Activated CD8-positive, alpha-beta memory T cell treated with anti-CD3 and anti-CD28 coated beads, Interleukin-2, amount 50 U/mL, for 24 hours (primary cell): ENCODE measurements at regions not wholly inside any gene's neighbourhood (a gene's known extent, or its start where the extent isn't known, plus 50 kb on each side); places are given as distances from the start of the nearest gene placed in this dataset.

Experiments
- DNase-seq: peaks from one replicate; pipeline ENCODE4 v3.0.0-alpha.2; 2020; ENCODE audit errors: extremely low read depth

DNA sequence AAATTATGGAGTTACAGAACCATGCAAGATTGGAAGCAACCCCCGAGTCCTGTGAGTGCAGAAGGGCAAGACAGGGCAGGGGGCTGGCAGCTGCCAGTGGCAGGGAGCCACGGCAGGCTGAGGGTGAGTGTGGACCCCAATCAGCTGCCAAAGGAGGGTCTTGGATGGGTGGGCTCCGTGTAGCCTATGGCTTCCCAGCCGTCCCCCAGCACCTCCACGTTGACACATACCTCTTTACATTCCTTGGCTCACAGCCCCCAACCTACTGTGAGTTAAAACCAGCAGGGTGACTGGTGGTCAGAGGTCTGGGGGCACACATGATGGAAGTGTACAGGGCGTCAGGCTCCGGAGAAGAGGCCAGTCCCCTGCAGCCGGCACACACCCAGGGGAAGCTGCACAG, 60.9 kb upstream of the SALL3 start:
- no peak for DNase-seq

DNA sequence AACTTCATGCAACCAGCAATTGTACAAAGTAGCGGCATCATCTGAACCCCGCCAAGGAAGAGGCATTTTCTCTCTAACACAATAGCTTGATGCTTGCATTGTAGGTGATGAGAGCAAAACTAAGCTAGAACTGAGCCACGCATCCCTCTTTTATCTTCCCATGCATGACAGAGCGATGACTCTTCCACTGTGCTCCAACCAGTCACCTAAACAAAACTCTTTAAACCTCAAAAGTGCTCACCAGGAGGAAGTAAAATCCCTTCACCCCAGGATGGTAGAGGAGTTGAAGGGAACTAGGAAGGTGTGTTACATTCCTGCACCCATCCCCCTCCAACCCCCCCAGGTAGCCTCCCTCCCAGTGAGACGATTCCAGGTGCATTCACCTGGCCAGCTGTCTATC, 59.7 kb upstream of the SALL3 start:
- no peak for DNase-seq

DNA sequence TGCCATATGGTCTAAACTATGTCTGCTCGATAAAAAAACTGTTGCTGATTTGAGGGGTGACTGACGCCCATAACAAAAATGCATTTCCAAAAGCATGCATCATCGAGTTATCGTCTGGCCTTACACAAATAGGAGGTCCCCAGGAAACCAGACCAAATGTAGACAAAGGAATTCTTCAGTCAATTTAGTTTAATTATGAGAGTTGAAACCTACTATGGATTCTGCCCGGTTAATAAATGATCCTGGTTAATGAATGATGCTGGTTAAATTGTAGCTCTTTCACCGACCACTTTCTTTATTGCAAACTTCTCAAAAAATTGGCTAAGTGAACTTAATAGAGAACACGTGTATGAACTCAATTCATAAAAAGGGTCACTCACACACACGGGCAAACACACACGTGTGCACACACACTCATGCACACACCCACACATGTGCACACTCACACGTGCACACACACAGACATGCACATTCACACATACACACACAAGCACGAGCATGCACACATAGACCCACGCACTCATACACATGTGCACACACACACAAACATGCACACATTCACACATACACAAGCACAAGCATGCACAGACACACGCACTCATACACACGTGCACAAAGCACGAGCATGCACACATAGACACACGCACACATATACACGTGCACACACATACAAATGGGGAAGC, 59.0 kb upstream of the SALL3 start:
- no peak for DNase-seq

DNA sequence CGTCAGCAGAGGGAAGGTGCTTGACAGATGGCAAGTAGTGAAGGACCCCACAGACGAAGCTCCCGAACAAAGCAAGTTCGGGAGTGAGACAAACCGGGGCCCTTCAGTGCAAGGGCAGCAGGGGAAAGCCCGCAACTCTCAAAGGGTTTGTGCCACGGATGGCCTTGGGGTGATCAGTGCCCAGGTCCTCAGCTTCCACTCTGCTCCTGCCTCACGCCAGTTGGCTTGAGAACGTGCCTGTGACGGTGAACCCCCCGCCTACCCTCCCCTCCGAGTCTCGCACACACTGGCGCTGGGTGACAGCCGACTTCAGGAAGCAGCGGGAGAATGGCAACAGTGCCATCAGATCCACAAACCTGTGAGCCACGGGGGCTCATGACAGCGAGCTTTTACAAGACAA, 56.8 kb upstream of the SALL3 start:
- DNase-seq, result no peak

DNA sequence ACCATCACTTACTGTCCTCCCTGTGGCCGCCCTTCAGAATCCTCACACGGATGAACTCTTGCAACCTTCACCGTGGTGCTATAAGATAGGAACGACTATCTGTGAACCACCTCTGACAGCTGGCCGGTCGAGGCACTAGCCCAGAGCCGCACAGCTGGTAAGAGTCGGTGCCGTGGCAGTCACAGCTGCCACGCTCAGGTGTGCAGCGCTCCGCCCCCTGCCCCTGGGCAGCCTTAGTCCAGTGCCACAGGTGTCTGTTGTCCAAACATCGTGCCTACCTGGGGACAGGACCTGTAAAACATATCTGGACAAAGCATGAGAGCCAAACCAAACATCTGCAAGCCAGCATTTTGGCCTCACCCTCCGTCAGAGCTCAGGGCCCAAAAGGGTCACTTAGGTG, 55.3 kb upstream of the SALL3 start:
- DNase-seq, result no peak

DNA sequence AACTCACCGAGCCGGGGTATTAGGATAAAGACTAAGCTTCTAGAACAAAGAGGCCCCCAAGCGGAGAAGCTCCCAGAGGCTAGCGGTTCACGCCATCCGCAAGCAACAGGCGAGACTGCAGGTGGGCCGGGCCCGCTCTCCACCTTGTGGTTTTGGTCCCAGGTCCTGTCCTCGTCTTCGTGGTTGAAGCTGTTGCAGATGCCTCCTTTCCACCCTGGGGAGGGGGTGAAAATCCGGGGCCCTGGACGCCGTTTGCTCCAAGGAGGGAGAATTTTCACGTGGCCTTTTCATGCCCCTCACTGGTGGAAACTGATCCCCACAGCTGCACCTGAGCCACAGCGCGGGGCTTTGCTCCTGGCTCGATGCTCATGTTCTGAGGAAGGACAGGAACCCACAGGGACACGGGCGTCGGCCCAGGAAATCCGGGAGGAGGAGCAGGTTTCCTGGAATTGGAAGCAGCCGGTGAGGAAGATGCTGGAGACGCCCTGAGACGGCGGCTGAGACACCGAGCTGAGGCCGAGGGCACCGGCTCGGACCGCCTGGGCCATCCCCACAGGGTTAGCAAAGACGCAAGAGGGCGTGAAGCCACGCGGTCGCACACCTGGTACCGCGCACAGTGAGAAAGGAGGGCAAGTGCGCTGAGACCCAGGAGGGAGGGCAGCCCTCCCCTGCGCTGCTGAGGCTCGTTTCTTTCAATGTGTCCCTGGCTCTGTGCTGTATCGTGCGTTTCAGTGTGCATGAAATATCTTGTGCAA, 54.7 kb upstream of the SALL3 start:
- DNase-seq, result no peak

DNA sequence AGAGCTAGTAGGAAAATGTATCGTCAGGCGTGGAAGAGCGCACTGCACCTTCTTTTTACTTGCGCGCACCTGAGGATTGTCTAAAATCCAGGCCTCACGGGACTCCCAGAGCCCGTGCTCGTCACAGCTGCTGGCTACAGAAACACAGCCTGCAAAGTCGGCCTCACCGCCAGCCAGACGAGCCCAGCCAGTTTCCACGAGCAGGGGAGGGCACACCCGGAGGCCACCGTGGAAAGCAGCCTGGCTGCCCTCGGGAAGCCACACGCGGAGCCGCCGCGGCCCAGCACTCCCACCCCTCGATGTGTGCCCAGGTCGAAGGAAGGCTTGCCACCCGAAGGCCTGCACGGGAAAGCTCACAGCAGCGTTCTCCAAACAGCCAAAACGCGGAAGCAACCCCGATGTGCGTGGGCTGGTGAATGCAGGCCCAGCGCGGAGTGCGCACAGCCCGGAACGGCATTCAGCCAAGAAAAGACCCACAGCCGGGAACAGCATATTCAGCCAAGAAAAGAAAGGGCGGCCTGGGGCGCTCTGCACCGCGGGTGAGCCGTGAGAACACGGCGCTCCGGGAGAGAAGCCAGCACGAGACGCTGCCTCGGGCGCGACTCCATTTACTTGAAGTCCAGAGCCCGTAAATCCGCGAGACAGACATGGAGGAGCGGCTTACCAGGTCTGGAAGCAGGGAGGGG, 53.9 kb upstream of the SALL3 start:
- DNase-seq, result no peak

DNA sequence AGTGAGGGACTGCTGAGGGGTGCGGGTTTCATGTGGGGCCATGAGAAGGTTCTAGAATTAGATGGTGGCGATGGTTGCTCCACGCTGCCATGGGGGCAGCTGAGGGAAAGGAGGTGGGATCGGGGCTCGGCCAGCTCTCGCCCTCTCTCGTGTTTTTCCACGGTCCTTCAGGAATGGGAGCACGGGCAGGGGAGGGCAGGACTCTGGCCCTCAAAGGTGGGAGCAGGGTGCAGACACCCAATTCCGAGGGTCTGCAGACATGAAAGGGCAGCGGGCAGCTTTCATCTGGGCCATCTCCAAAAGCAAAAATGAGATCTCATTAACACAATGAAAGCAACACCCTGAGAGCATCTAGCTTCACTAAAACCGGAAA, 53.4 kb upstream of the SALL3 start:
- no peak for DNase-seq

DNA sequence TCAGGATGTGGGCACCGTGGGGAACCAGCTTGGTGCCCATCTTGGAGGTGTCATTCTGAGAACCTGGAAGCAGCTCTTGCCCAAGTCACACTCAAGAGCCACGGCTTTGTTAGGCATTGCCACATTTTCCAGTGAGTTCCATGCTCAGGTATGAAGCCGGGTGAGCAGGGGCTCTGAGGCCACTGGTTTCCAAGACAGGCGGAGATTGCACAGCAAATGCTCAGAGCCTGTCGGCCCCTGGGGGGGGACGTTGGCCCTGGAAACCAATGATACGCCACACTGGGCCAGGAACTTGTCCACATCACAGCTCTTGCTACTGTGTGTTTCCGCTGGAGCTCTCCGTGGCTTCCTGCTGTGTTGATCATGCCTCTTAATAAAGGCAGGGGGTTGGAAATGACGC, 52.5 kb upstream of the SALL3 start:
- DNase-seq, result no peak

DNA sequence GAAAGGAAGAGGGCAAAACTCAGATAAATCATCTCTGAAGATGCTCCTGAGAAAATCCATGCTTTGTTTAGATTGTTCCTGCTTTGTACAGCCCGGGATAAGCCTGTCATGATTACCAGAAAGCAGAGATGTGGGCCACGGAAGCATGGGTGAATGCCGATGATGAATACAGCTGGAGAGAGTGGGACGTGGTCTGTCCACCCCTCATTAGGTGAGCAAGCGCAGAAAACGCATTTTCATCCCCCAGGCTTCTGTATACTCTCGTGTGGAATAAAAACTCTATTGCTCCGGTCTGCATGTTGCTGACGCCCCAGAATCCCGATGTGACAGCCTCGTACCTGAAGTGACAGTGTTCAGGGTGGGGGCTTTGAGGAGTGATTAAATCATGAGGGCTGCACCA, 52.0 kb upstream of the SALL3 start:
- no peak for DNase-seq

DNA sequence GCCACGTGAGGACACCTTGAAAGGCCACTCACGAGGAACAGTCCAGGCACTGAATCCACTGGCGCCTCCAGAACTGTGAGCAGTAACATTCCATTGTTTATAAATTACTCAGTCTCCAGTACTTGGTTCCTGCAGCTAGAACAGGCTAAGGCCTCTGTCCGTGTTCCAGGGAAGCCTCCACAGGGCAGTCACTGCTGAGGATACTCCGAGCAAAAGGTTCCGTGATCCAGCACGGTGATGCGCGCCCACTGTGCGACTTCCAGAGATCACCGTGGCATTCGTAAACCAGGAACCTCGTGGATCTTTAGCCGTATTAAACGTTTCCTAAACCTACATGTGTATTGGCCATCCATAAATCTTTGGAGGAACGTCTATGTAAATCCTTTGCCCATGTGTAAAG, 51.5 kb upstream of the SALL3 start:
- DNase-seq, result no peak

DNA sequence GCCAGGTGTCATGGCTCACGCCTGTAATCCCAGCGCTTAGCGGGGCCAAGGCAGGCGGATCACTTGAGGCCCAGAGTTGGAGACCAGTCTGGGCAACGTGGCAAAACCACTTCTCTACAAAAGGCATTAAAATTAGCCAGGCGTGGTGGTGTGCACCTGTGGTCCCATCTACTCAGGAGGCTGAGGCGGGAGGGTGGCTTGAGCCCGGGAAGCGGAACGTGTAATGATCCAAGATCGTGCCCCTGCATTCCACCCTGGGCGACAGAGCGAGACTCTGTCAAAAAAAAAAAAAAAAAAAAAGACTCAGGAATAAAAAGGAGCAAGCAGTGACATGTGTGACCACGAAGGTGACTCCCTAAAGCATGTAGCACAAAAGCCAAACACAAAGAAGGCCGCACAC, 50.1 kb upstream of the SALL3 start:
- DNase-seq, result no peak
